ENCODE measurements at regions not wholly inside any gene's neighbourhood (a gene's known extent, or its start where the extent isn't known, plus 50 kb on each side); places are given as distances from the start of the nearest gene placed in this dataset.
"Not testable (repeated sequence)": the region's sequence is repeated elsewhere in the genome, so short reads cannot be mapped to it uniquely, and the experiment has no call there.

GRCh38 chr11:127965939-127966668, 621.3 kb downstream of the ETS1 start:
- no peak for DNase-seq (ENCODE audit: low spot score)

GRCh38 chr11:127962416-127962815, 624.9 kb downstream of the ETS1 start:
- DNase-seq (ENCODE audit: low spot score), result no peak

GRCh38 chr11:127950162-127950561, 637.2 kb downstream of the ETS1 start:
- no peak for DNase-seq (ENCODE audit: low spot score)

GRCh38 chr11:127943763-127944162, 643.6 kb downstream of the ETS1 start:
- DNase-seq (ENCODE audit: low spot score), result no peak

- DNase-seq (ENCODE audit: low spot score), result no peak
Measured at GRCh38 chr11:127943152-127943551, 644.2 kb downstream of the ETS1 start.

- not testable (repeated sequence) for DNase-seq (ENCODE audit: low spot score)
Measured at GRCh38 chr11:127941554-127941953, 645.8 kb downstream of the ETS1 start.

- DNase-seq (ENCODE audit: low spot score), result no peak
Measured at GRCh38 chr11:127939000-127939399, 648.4 kb downstream of the ETS1 start.

- DNase-seq (ENCODE audit: low spot score), result no peak
Measured at GRCh38 chr11:127935081-127935480, 652.3 kb downstream of the ETS1 start.

GRCh38 chr11:127933961-127934360, 653.4 kb downstream of the ETS1 start:
- not testable (repeated sequence) for DNase-seq (ENCODE audit: low spot score)

GRCh38 chr11:127931803-127932202, 655.6 kb downstream of the ETS1 start:
- no peak for DNase-seq (ENCODE audit: low spot score)

- no peak for DNase-seq (ENCODE audit: low spot score)
Measured at GRCh38 chr11:127926721-127927120, 660.6 kb downstream of the ETS1 start.

- DNase-seq (ENCODE audit: low spot score), result no peak
Measured at GRCh38 chr11:127925475-127925874, 661.9 kb downstream of the ETS1 start.

- no peak for DNase-seq (ENCODE audit: low spot score)
Measured at GRCh38 chr11:127919206-127920000, 668.0 kb downstream of the ETS1 start.

GRCh38 chr11:127902382-127902781, 685.0 kb downstream of the ETS1 start:
- no peak for DNase-seq (ENCODE audit: low spot score)

GRCh38 chr11:127898422-127899365, 688.7 kb downstream of the ETS1 start:
- DNase-seq (ENCODE audit: low spot score), result no peak

GRCh38 chr11:127895776-127896175, 691.6 kb downstream of the ETS1 start:
- DNase-seq (ENCODE audit: low spot score), result no peak

GRCh38 chr11:127894316-127894715, 693.0 kb downstream of the ETS1 start:
- no peak for DNase-seq (ENCODE audit: low spot score)

GRCh38 chr11:127890030-127890615, 697.2 kb downstream of the ETS1 start:
- no peak for DNase-seq (ENCODE audit: low spot score)

- DNase-seq (ENCODE audit: low spot score), result no peak
Measured at GRCh38 chr11:127888386-127888785, 699.0 kb downstream of the ETS1 start.

GRCh38 chr11:127875131-127875530, 712.2 kb downstream of the ETS1 start:
- no peak for DNase-seq (ENCODE audit: low spot score)

GRCh38 chr11:127873478-127873877, 713.9 kb downstream of the ETS1 start:
- peak; percentile 3 for DNase-seq (ENCODE audit: low spot score)

- no peak for DNase-seq (ENCODE audit: low spot score)
Measured at GRCh38 chr11:127866109-127866508, 721.2 kb downstream of the ETS1 start.
